ENCODE measurements at regions not wholly inside any gene's neighbourhood (a gene's known extent, or its start where the extent isn't known, plus 50 kb on each side); places are given as distances from the start of the nearest gene placed in this dataset.

DNA sequence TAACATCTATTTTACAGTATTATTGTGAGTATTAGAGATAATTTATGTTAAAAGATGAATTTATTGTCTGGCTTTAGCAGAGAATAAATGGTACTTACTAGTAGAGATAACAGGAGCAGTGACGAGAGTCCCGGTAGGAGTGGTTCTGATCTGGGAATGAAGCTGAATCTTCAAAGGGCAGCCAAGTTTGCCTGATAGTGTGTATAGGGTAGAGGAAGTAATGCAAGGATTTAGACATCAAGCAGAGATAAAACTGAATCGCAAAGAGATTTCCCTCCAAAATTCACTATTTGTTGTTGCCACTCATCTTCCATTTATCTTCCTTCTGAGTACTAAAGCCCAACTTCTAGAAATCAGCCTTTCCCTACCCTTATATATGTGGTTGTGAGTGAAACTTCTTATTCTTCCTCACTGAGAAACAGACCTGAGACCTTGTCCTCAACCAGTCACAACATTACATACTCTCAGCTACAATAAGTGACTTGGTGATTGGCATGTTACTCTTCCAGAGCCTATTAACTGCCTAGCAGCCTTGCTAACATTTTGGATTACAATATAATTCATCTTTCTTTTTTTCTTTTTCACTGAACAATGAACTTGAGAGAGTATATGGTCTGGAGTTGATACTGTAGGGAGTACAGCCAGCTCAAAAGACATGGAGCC, 692.7 kb upstream of the ZNF385D start:
- Histone ChIP-seq H3K4me1 (ENCODE audit: insufficient read depth, low read length) (no peaks in the 10 kb centered on the region), H4K20me1 (ENCODE audit: insufficient read depth, low read length) (no peaks in the 10 kb centered on the region), H3K9ac (ENCODE audit: insufficient read depth, low read depth, low read length) (no peak overlapping the region), H3K27me3 (ENCODE audit: control insufficient read depth in 1 of 2, insufficient read depth in 2 of 2, low read length in 2 of 2) (no peaks in the 10 kb centered on the region), H3K4me2 (ENCODE audit: low read depth, low read length) (no peak overlapping the region), H3K27ac (ENCODE audit: extremely low read length, insufficient read depth, low read length) (no peak overlapping the region), H3K9me3 (ENCODE audit: low read length) (peaks cover 30% of the 10 kb centered on the region), H3K36me3 (replicated peaks in 1 of 2; ENCODE audit: control insufficient read depth in 1 of 2, insufficient read depth in 2 of 2, low read length in 2 of 2) (no peaks in the 10 kb centered on the region), H2AFZ (ENCODE audit: low read length) (no peak overlapping the region), H3K79me2 (ENCODE audit: insufficient read depth, low read length) (no peaks in the 10 kb centered on the region), H3K4me3 (replicated peaks in 1 of 3; ENCODE audit: insufficient read depth in 1 of 3, low read depth in 2 of 3, low read length in 3 of 3) (no peak overlapping the region)
- no peak for TF ChIP-seq ERF (CRISPR knock-in tag; IDR thresholded peaks at IDR 0.05)
- TF ChIP-seq, protein P1, sequence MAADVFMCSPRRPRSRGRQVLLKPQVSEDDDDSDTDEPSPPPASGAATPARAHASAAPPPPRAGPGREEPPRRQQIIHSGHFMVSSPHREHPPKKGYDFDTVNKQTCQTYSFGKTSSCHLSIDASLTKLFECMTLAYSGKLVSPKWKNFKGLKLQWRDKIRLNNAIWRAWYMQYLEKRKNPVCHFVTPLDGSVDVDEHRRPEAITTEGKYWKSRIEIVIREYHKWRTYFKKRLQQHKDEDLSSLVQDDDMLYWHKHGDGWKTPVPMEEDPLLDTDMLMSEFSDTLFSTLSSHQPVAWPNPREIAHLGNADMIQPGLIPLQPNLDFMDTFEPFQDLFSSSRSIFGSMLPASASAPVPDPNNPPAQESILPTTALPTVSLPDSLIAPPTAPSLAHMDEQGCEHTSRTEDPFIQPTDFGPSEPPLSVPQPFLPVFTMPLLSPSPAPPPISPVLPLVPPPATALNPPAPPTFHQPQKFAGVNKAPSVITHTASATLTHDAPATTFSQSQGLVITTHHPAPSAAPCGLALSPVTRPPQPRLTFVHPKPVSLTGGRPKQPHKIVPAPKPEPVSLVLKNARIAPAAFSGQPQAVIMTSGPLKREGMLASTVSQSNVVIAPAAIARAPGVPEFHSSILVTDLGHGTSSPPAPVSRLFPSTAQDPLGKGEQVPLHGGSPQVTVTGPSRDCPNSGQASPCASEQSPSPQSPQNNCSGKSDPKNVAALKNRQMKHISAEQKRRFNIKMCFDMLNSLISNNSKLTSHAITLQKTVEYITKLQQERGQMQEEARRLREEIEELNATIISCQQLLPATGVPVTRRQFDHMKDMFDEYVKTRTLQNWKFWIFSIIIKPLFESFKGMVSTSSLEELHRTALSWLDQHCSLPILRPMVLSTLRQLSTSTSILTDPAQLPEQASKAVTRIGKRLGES (CRISPR knock-in tag; IDR thresholded peaks at IDR 0.05; ENCODE audit: borderline replicate concordance): no peak
- TF ChIP-seq, protein P2, sequence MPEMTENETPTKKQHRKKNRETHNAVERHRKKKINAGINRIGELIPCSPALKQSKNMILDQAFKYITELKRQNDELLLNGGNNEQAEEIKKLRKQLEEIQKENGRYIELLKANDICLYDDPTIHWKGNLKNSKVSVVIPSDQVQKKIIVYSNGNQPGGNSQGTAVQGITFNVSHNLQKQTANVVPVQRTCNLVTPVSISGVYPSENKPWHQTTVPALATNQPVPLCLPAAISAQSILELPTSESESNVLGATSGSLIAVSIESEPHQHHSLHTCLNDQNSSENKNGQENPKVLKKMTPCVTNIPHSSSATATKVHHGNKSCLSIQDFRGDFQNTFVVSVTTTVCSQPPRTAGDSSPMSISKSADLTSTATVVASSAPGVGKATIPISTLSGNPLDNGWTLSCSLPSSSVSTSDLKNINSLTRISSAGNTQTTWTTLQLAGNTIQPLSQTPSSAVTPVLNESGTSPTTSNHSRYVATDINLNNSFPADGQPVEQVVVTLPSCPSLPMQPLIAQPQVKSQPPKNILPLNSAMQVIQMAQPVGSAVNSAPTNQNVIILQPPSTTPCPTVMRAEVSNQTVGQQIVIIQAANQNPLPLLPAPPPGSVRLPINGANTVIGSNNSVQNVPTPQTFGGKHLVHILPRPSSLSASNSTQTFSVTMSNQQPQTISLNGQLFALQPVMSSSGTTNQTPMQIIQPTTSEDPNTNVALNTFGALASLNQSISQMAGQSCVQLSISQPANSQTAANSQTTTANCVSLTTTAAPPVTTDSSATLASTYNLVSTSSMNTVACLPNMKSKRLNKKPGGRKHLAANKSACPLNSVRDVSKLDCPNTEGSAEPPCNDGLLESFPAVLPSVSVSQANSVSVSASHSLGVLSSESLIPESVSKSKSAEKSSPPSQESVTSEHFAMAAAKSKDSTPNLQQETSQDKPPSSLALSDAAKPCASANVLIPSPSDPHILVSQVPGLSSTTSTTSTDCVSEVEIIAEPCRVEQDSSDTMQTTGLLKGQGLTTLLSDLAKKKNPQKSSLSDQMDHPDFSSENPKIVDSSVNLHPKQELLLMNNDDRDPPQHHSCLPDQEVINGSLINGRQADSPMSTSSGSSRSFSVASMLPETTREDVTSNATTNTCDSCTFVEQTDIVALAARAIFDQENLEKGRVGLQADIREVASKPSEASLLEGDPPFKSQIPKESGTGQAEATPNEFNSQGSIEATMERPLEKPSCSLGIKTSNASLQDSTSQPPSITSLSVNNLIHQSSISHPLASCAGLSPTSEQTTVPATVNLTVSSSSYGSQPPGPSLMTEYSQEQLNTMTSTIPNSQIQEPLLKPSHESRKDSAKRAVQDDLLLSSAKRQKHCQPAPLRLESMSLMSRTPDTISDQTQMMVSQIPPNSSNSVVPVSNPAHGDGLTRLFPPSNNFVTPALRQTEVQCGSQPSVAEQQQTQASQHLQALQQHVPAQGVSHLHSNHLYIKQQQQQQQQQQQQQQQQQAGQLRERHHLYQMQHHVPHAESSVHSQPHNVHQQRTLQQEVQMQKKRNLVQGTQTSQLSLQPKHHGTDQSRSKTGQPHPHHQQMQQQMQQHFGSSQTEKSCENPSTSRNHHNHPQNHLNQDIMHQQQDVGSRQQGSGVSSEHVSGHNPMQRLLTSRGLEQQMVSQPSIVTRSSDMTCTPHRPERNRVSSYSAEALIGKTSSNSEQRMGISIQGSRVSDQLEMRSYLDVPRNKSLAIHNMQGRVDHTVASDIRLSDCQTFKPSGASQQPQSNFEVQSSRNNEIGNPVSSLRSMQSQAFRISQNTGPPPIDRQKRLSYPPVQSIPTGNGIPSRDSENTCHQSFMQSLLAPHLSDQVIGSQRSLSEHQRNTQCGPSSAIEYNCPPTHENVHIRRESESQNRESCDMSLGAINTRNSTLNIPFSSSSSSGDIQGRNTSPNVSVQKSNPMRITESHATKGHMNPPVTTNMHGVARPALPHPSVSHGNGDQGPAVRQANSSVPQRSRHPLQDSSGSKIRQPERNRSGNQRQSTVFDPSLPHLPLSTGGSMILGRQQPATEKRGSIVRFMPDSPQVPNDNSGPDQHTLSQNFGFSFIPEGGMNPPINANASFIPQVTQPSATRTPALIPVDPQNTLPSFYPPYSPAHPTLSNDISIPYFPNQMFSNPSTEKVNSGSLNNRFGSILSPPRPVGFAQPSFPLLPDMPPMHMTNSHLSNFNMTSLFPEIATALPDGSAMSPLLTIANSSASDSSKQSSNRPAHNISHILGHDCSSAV (CRISPR knock-in tag; IDR thresholded peaks at IDR 0.05; ENCODE audit: borderline replicate concordance): no peak
- TF ChIP-seq, protein P3, sequence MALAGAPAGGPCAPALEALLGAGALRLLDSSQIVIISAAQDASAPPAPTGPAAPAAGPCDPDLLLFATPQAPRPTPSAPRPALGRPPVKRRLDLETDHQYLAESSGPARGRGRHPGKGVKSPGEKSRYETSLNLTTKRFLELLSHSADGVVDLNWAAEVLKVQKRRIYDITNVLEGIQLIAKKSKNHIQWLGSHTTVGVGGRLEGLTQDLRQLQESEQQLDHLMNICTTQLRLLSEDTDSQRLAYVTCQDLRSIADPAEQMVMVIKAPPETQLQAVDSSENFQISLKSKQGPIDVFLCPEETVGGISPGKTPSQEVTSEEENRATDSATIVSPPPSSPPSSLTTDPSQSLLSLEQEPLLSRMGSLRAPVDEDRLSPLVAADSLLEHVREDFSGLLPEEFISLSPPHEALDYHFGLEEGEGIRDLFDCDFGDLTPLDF (CRISPR knock-in tag; IDR thresholded peaks at IDR 0.05): no peak
- TF ChIP-seq HHEX (CRISPR knock-in tag; IDR thresholded peaks at IDR 0.05): no peak
- TF ChIP-seq ZEB1 (IDR thresholded peaks at IDR 0.05; ENCODE audit: insufficient replicate concordance, low read depth): no peak
- WGBS (ENCODE audit: low lambda C conversion rate): 38% methylated on average over 3 of the region's 3 CpGs
- DNase-seq (ENCODE audit: low spot score) (no peak), ATAC-seq (no peak), FAIRE-seq (no peak)
- POLR2A ChIA-PET: no interaction called here
- CTCF ChIA-PET (ENCODE audit: low intra/inter-chr PET ratio, low total read pairs): no interaction called here
- in situ Hi-C loops (cut with HindIII; ENCODE audit: extremely low pct_ligation_motif_present, low pct_unique_long_range_greater_than_20kb) (no loop called here), intact Hi-C loops (cut with micrococcal nuclease; ENCODE audit: unreplicated experiment) (no loop called here)
- BruUV-seq (replicated peaks): no TSS peak

Data from HepG2 (cell line).